GM19397 (cell line): ENCODE measurements at regions not wholly inside any gene's neighbourhood (a gene's known extent, or its start where the extent isn't known, plus 50 kb on each side); places are given as distances from the start of the nearest gene placed in this dataset.
"Not testable (repeated sequence)": the region's sequence is repeated elsewhere in the genome, so short reads cannot be mapped to it uniquely, and the experiment has no call there.

Source experiments
- ATAC-seq: cut with Tn5 transposase; IDR thresholded peaks from one replicate; pipeline ENCODE4 v1.9.1; 2021; ENCODE audit warnings: mild to moderate bottlenecking, moderate library complexity; ENCODE audit not compliant: unreplicated experiment

- no peak for ATAC-seq
These were observed 113.7 kb downstream of the IGLL1 start for GRCh38 chr22:23466351-23466750.

- ATAC-seq, result not testable (repeated sequence)
These were observed 115.3 kb downstream of the IGLL1 start for GRCh38 chr22:23464796-23465195.

- not testable (repeated sequence) for ATAC-seq
These were observed 119.5 kb downstream of the IGLL1 start for GRCh38 chr22:23460517-23461031.

- ATAC-seq, result not testable (repeated sequence)
These were observed 120.2 kb downstream of the IGLL1 start for GRCh38 chr22:23459645-23460516.

GRCh38 chr22:23458663-23459541 is 121.2 kb downstream of the IGLL1 start:
- no peak for ATAC-seq

GRCh38 chr22:23457380-23457985 is 122.6 kb downstream of the IGLL1 start:
- ATAC-seq, result no peak

GRCh38 chr22:23456666-23457379 is 123.3 kb downstream of the IGLL1 start:
- ATAC-seq, result not testable (repeated sequence)

GRCh38 chr22:23454345-23454744 is 125.7 kb downstream of the IGLL1 start:
- ATAC-seq, result not testable (repeated sequence)

- ATAC-seq, result no peak
These were observed 126.8 kb downstream of the IGLL1 start for GRCh38 chr22:23453277-23453676.

- no peak for ATAC-seq
These were observed 127.7 kb downstream of the IGLL1 start for GRCh38 chr22:23452231-23453010.

GRCh38 chr22:23451452-23452230 is 128.4 kb downstream of the IGLL1 start:
- not testable (repeated sequence) for ATAC-seq

GRCh38 chr22:23450821-23451220 is 129.3 kb downstream of the IGLL1 start:
- not testable (repeated sequence) for ATAC-seq

GRCh38 chr22:23450434-23450795 is 129.7 kb downstream of the IGLL1 start:
- ATAC-seq, result no peak

GRCh38 chr22:23449748-23450433 is 130.2 kb downstream of the IGLL1 start:
- not testable (repeated sequence) for ATAC-seq

GRCh38 chr22:23448499-23449288 is 131.4 kb downstream of the IGLL1 start:
- not testable (repeated sequence) for ATAC-seq

- no peak for ATAC-seq
These were observed 133.2 kb downstream of the IGLL1 start for GRCh38 chr22:23446796-23447350.

GRCh38 chr22:23446194-23446593 is 133.9 kb downstream of the IGLL1 start:
- ATAC-seq, result not testable (repeated sequence)
